Fibroblast of lung (primary cell): ENCODE measurements at regions not wholly inside any gene's neighbourhood (a gene's known extent, or its start where the extent isn't known, plus 50 kb on each side); places are given as distances from the start of the nearest gene placed in this dataset.

Experiments
- DNase-seq, 2 donors: peaks; one replicate each; pipeline versions ENCODE4 v3.0.0 to v3.0.0-alpha.2; 2010; ENCODE audit warnings: low read depth in 2 of 2
- H2AFZ ChIP-seq: 2 replicates; pipeline ENCODE4 v1.5.1; 2012; ENCODE audit warnings: low read length, control low read depth, inconsistent platforms
- H3K27ac ChIP-seq: 2 replicates; pipeline ENCODE4 v1.5.1; 2011; ENCODE audit warnings: low read length, control low read depth; ENCODE audit not compliant: insufficient read depth
- H3K27me3 ChIP-seq: 2 replicates; pipeline ENCODE4 v1.5.1; 2011; ENCODE audit warnings: mild to moderate bottlenecking, low read length; ENCODE audit not compliant: control insufficient read depth, insufficient read depth
- H3K36me3 ChIP-seq: 2 replicates; pipeline ENCODE4 v1.5.1; 2011; ENCODE audit warnings: low read length; ENCODE audit not compliant: control insufficient read depth, insufficient read depth
- H3K4me1 ChIP-seq: 2 replicates; pipeline ENCODE4 v1.5.1; 2011; ENCODE audit warnings: low read length; ENCODE audit not compliant: control insufficient read depth, insufficient read depth; ENCODE audit errors: extremely low read depth
- H3K4me2 ChIP-seq: 2 replicates; pipeline ENCODE4 v1.5.1; 2011; ENCODE audit warnings: low read length, control low read depth; ENCODE audit not compliant: insufficient read depth; ENCODE audit errors: extremely low read depth
- H3K4me3 ChIP-seq, 4 experiments: fragments of 200-600 bp in 1 of 4; sonication (generic) in 1 of 4; replicated peaks in 1 of 4; 2 replicates each; pipeline ENCODE4 v1.5.1; 2011 to 2016; ENCODE audit warnings: low read length in 4 of 4, low read depth in 3 of 4, mild to moderate bottlenecking in 3 of 4, control low read depth in 2 of 4, inconsistent platforms in 1 of 4, mixed read lengths in 1 of 4; ENCODE audit not compliant: insufficient read depth in 1 of 4; ENCODE audit errors: control extremely low read depth in 1 of 4
- H3K79me2 ChIP-seq: 2 replicates; pipeline ENCODE4 v1.5.1; 2012; ENCODE audit warnings: mild to moderate bottlenecking, low read length, inconsistent platforms; ENCODE audit not compliant: control insufficient read depth, insufficient read depth
- H3K9ac ChIP-seq: 2 replicates; pipeline ENCODE4 v1.5.1; 2011; ENCODE audit warnings: mild to moderate bottlenecking, low read length, control low read depth; ENCODE audit not compliant: insufficient read depth
- H3K9me3 ChIP-seq: 2 replicates; pipeline ENCODE4 v1.5.1; 2012; ENCODE audit warnings: low read depth, low read length; ENCODE audit not compliant: control insufficient read depth, insufficient read depth
- H4K20me1 ChIP-seq: 2 replicates; pipeline ENCODE4 v1.5.1; 2011; ENCODE audit warnings: low read length; ENCODE audit not compliant: control insufficient read depth, insufficient read depth; ENCODE audit errors: extremely low read depth
- EZH2 ChIP-seq: IDR thresholded peaks from 2 replicates; pipeline ENCODE4 v1.5.1; 2012; ENCODE audit warnings: low read length, control low read depth, mild to moderate bottlenecking; ENCODE audit errors: missing control alignments
- TF ChIP-seq, protein P1 (sequence below), 2 donors: IDR thresholded peaks in 1 of 2; conservative IDR thresholded peaks in 1 of 2; 1 replicate in 1 of 2; 2 replicates in 1 of 2; pipeline ENCODE4 v1.5.1; 2011 to 2012; ENCODE audit warnings: low read length in 2 of 2, control low read depth in 1 of 2, inconsistent platforms in 1 of 2, low read depth in 1 of 2, mild to moderate bottlenecking in 1 of 2

- H3K36me3 ChIP-seq = no peaks in the 10 kb centered on the region
- no peak overlapping the region for H3K4me3 ChIP-seq
- no peaks in the 10 kb centered on the region for H3K9me3 ChIP-seq
- H4K20me1 ChIP-seq = no peaks in the 10 kb centered on the region
- no peak overlapping the region for H3K27ac ChIP-seq
- TF ChIP-seq, protein P1, sequence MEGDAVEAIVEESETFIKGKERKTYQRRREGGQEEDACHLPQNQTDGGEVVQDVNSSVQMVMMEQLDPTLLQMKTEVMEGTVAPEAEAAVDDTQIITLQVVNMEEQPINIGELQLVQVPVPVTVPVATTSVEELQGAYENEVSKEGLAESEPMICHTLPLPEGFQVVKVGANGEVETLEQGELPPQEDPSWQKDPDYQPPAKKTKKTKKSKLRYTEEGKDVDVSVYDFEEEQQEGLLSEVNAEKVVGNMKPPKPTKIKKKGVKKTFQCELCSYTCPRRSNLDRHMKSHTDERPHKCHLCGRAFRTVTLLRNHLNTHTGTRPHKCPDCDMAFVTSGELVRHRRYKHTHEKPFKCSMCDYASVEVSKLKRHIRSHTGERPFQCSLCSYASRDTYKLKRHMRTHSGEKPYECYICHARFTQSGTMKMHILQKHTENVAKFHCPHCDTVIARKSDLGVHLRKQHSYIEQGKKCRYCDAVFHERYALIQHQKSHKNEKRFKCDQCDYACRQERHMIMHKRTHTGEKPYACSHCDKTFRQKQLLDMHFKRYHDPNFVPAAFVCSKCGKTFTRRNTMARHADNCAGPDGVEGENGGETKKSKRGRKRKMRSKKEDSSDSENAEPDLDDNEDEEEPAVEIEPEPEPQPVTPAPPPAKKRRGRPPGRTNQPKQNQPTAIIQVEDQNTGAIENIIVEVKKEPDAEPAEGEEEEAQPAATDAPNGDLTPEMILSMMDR (conservative IDR thresholded peaks at IDR 0.05 in 1 of 2, IDR thresholded peaks at IDR 0.05 in 1 of 2; ENCODE audit: low read depth in 1 of 2, low read length in 2 of 2) = no peak
- no peak for TF ChIP-seq EZH2
- no peak overlapping the region for H2AFZ ChIP-seq
- no peaks in the 10 kb centered on the region for H3K27me3 ChIP-seq
- H3K4me2 ChIP-seq = no peak overlapping the region
- peaks cover 2% of the 10 kb centered on the region for H3K4me1 ChIP-seq
- H3K9ac ChIP-seq = no peak overlapping the region
- no peak for DNase-seq
- no peaks in the 10 kb centered on the region for H3K79me2 ChIP-seq
Measured at GRCh38 chrX:45630078-45630477, 429.4 kb upstream of the DIPK2B start.

- Histone ChIP-seq H3K9ac (no peak overlapping the region), H3K9me3 (no peaks in the 10 kb centered on the region), H3K27ac (peak overlapping the region; percentile 61), H3K36me3 (no peaks in the 10 kb centered on the region), H3K4me3 (no peak overlapping the region), H4K20me1 (no peaks in the 10 kb centered on the region), H3K27me3 (no peaks in the 10 kb centered on the region), H2AFZ (no peak overlapping the region), H3K79me2 (no peaks in the 10 kb centered on the region), H3K4me1 (peaks cover 3% of the 10 kb centered on the region), H3K4me2 (no peak overlapping the region)
- DNase-seq = peak; percentile 18 to 61
- no peak for TF ChIP-seq EZH2
Measured at GRCh38 chrX:45628041-45628440, 427.4 kb upstream of the DIPK2B start.

DNA sequence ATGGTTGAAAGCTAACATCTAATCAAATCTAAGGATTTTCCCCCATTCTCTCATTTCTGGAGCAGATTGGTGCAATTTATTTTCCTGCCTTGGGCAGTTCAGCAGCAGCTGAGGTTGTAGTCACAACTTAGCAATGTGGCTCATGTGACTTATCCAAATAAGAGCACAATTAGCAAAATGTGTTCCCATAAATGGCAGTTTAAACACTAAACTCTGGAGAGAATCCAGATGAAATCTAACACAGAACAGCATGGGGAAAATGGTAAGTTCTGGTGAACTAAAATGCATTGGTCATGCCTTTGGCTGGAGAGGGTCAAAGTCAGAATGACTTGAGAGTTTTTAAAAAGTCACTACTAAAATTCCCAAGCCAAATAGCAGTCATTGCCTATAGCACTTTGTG lies 422.6 kb upstream of the DIPK2B start:
- DNase-seq = peak; percentile 93 to 96
- H3K27me3 ChIP-seq = no peaks in the 10 kb centered on the region
- no peak overlapping the region for H3K4me3 ChIP-seq
- TF ChIP-seq EZH2 = no peak
- TF ChIP-seq, protein P1 (conservative IDR thresholded peaks at IDR 0.05 in 1 of 2, IDR thresholded peaks at IDR 0.05 in 1 of 2; ENCODE audit: low read depth in 1 of 2, low read length in 2 of 2) = no peak
- H3K79me2 ChIP-seq = no peaks in the 10 kb centered on the region
- H3K4me2 ChIP-seq = no peak overlapping the region
- no peaks in the 10 kb centered on the region for H4K20me1 ChIP-seq
- H3K27ac ChIP-seq = peak overlapping the region; percentile 91
- H3K4me1 ChIP-seq = peaks cover 16% of the 10 kb centered on the region
- H3K9ac ChIP-seq = peak overlapping the region; percentile 42
- no peaks in the 10 kb centered on the region for H3K36me3 ChIP-seq
- H2AFZ ChIP-seq = no peak overlapping the region
- H3K9me3 ChIP-seq = no peaks in the 10 kb centered on the region
